ENCODE measurements at regions not wholly inside any gene's neighbourhood (a gene's known extent, or its start where the extent isn't known, plus 50 kb on each side); places are given as distances from the start of the nearest gene placed in this dataset.

DNA sequence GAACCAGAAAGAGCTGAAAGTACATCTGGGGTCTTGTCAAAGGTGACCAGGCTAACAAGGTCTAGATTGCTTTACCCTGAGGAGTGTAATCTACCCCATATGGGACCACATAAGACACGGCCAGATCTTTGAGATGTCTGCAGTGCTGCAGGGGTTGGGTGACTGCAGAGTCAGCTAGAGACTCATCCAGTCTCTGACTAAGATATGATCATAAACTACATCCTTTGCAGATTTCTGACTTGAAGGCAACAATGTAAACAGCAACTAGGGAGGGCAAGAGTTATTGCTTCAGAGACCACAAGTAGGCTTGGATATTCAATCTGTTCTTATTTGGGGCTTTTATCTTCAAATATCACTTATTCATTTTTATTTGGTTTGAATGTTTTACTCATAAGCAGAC lies 1080.5 kb upstream of the FOXG1 start:
- Histone ChIP-seq H3K27ac (ENCODE audit: control insufficient read depth, insufficient read depth, low read length) (no peak overlapping the region), H3K9me1 (ENCODE audit: control insufficient read depth, extremely low read depth, insufficient read depth, low read length) (no peaks in the 10 kb centered on the region), H3K79me2 (ENCODE audit: control insufficient read depth, insufficient read depth, low read length) (no peaks in the 10 kb centered on the region), H2AFZ (ENCODE audit: control insufficient read depth, low read length) (no peak overlapping the region), H3K4me1 (ENCODE audit: control insufficient read depth, extremely low read depth, insufficient read depth, low read length) (no peaks in the 10 kb centered on the region), H3K9ac (ENCODE audit: control insufficient read depth, extremely low read depth, insufficient read depth, low read length) (no peak overlapping the region), H3K36me3 (ENCODE audit: control insufficient read depth in 2 of 2, extremely low read depth in 1 of 2, insufficient read depth in 2 of 2, low read length in 2 of 2) (no peaks in the 10 kb centered on the region), H3K4me2 (ENCODE audit: control insufficient read depth, extremely low read depth, insufficient read depth, low read depth, low read length) (no peak overlapping the region), H3K9me3 (ENCODE audit: control insufficient read depth, low read depth, low read length) (peaks cover 2% of the 10 kb centered on the region), H3K4me3 (ENCODE audit: control insufficient read depth in 2 of 3, extremely low read depth in 1 of 3, insufficient read depth in 2 of 3, low read depth in 1 of 3, low read length in 3 of 3) (no peak overlapping the region), H4K20me1 (ENCODE audit: control insufficient read depth, extremely low read depth, insufficient read depth, low read length) (no peaks in the 10 kb centered on the region), H3K27me3 (ENCODE audit: control insufficient read depth, extremely low read depth, insufficient read depth, low read length) (no peaks in the 10 kb centered on the region)
- TF ChIP-seq, protein P1, sequence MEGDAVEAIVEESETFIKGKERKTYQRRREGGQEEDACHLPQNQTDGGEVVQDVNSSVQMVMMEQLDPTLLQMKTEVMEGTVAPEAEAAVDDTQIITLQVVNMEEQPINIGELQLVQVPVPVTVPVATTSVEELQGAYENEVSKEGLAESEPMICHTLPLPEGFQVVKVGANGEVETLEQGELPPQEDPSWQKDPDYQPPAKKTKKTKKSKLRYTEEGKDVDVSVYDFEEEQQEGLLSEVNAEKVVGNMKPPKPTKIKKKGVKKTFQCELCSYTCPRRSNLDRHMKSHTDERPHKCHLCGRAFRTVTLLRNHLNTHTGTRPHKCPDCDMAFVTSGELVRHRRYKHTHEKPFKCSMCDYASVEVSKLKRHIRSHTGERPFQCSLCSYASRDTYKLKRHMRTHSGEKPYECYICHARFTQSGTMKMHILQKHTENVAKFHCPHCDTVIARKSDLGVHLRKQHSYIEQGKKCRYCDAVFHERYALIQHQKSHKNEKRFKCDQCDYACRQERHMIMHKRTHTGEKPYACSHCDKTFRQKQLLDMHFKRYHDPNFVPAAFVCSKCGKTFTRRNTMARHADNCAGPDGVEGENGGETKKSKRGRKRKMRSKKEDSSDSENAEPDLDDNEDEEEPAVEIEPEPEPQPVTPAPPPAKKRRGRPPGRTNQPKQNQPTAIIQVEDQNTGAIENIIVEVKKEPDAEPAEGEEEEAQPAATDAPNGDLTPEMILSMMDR (optimal IDR thresholded peaks at IDR 0.05 in 1 of 3, IDR thresholded peaks at IDR 0.05 in 1 of 3, conservative IDR thresholded peaks at IDR 0.05 in 1 of 3; ENCODE audit: extremely low read depth in 1 of 3, insufficient read depth in 2 of 3, low read length in 3 of 3) = no peak
- FAIRE-seq = no peak
- no peak for DNase-seq (ENCODE audit: low read depth, low spot score)
- dilution Hi-C loops (cut with MboI; ENCODE audit: extremely low pct_ligation_motif_present, low sequenced_read_pairs) = no loop called here

DNA sequence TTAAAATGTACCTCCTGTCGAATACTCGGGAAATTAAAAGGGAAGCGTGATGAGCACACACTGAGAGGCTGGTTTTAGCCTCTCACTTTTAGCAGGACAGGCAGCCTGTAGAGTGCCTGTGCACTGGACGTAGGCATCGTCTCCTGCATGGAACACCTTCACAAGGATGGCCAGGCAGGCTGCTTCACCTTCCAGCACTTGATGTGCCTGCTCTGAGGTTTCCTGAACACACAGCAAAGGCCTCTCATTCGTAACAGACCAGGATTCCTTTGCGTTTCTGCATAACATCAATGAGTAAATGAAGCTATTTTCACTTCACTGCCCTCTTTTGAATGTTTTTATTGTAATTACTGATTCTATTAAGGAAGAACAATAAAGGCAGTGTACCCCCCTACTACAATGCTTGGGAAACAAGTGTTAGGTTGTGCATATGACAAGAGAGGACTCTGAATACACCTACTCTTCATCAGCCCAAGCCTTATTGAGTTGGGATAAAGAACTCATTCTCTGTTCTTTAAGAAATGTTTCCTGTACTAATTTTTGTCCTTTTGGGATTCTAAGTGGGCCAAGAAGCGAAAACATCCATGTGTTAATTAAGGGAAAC lies 1077.6 kb upstream of the FOXG1 start:
- Histone ChIP-seq H3K9me3 (ENCODE audit: control insufficient read depth, low read depth, low read length) (peaks cover 2% of the 10 kb centered on the region), H3K27ac (ENCODE audit: control insufficient read depth, insufficient read depth, low read length) (no peak overlapping the region), H2AFZ (ENCODE audit: control insufficient read depth, low read length) (no peak overlapping the region), H3K27me3 (ENCODE audit: control insufficient read depth, extremely low read depth, insufficient read depth, low read length) (no peaks in the 10 kb centered on the region), H3K79me2 (ENCODE audit: control insufficient read depth, insufficient read depth, low read length) (no peaks in the 10 kb centered on the region), H3K36me3 (ENCODE audit: control insufficient read depth in 2 of 2, extremely low read depth in 1 of 2, insufficient read depth in 2 of 2, low read length in 2 of 2) (no peaks in the 10 kb centered on the region), H3K4me1 (ENCODE audit: control insufficient read depth, extremely low read depth, insufficient read depth, low read length) (no peaks in the 10 kb centered on the region), H3K4me2 (ENCODE audit: control insufficient read depth, extremely low read depth, insufficient read depth, low read depth, low read length) (no peak overlapping the region), H4K20me1 (ENCODE audit: control insufficient read depth, extremely low read depth, insufficient read depth, low read length) (no peaks in the 10 kb centered on the region), H3K4me3 (ENCODE audit: control insufficient read depth in 2 of 3, extremely low read depth in 1 of 3, insufficient read depth in 2 of 3, low read depth in 1 of 3, low read length in 3 of 3) (no peak overlapping the region), H3K9me1 (ENCODE audit: control insufficient read depth, extremely low read depth, insufficient read depth, low read length) (no peaks in the 10 kb centered on the region), H3K9ac (ENCODE audit: control insufficient read depth, extremely low read depth, insufficient read depth, low read length) (no peak overlapping the region)
- dilution Hi-C loops (cut with MboI; ENCODE audit: extremely low pct_ligation_motif_present, low sequenced_read_pairs) = no loop called here
- TF ChIP-seq, protein P1 (optimal IDR thresholded peaks at IDR 0.05 in 1 of 3, IDR thresholded peaks at IDR 0.05 in 1 of 3, conservative IDR thresholded peaks at IDR 0.05 in 1 of 3; ENCODE audit: extremely low read depth in 1 of 3, insufficient read depth in 2 of 3, low read length in 3 of 3) = no peak
- no peak for TF ChIP-seq EZH2 (IDR thresholded peaks at IDR 0.05; ENCODE audit: low read length)
- DNase-seq (ENCODE audit: low read depth, low spot score) (no peak), FAIRE-seq (no peak)

Data from keratinocyte (primary cell).